HG02763 (cell line): ENCODE measurements at regions not wholly inside any gene's neighbourhood (a gene's known extent, or its start where the extent isn't known, plus 50 kb on each side); places are given as distances from the start of the nearest gene placed in this dataset.
"Not testable (repeated sequence)": the region's sequence is repeated elsewhere in the genome, so short reads cannot be mapped to it uniquely, and the experiment has no call there.

ENCODE experiments used
- ATAC-seq: cut with Tn5 transposase; IDR thresholded peaks from one replicate; pipeline ENCODE4 v1.9.1; 2021; ENCODE audit warnings: mild to moderate bottlenecking, moderate library complexity; ENCODE audit not compliant: unreplicated experiment

- no peak for ATAC-seq
Observed at GRCh38 chr3:67145738-67146137, 147.6 kb downstream of the KBTBD8 start.

GRCh38 chr3:67154429-67154828 is 156.3 kb downstream of the KBTBD8 start:
- ATAC-seq, result no peak

- no peak for ATAC-seq
Observed at GRCh38 chr3:67167481-67167880, 169.4 kb downstream of the KBTBD8 start.

- ATAC-seq, result no peak
Observed at GRCh38 chr3:67171841-67172240, 173.7 kb downstream of the KBTBD8 start.

- ATAC-seq, result not testable (repeated sequence)
Observed at GRCh38 chr3:67173130-67173529, 175.0 kb downstream of the KBTBD8 start.

GRCh38 chr3:67176396-67176795 is 178.3 kb downstream of the KBTBD8 start:
- no peak for ATAC-seq

GRCh38 chr3:67192466-67192865 is 194.4 kb downstream of the KBTBD8 start:
- ATAC-seq, result no peak

- ATAC-seq, result no peak
Observed at GRCh38 chr3:67196677-67197076, 198.6 kb downstream of the KBTBD8 start.

- ATAC-seq, result no peak
Observed at GRCh38 chr3:67198374-67198773, 200.3 kb downstream of the KBTBD8 start.

GRCh38 chr3:67200618-67201017 is 202.5 kb downstream of the KBTBD8 start:
- no peak for ATAC-seq

- no peak for ATAC-seq
Observed at GRCh38 chr3:67201026-67201425, 202.9 kb downstream of the KBTBD8 start.

GRCh38 chr3:67202053-67202452 is 203.9 kb downstream of the KBTBD8 start:
- no peak for ATAC-seq

GRCh38 chr3:67204951-67205350 is 206.8 kb downstream of the KBTBD8 start:
- no peak for ATAC-seq

GRCh38 chr3:67215690-67216089 is 217.6 kb downstream of the KBTBD8 start:
- no peak for ATAC-seq

GRCh38 chr3:67227030-67227429 is 228.9 kb downstream of the KBTBD8 start:
- no peak for ATAC-seq

GRCh38 chr3:67228136-67228535 is 230.0 kb downstream of the KBTBD8 start:
- no peak for ATAC-seq

GRCh38 chr3:67232642-67233041 is 234.5 kb downstream of the KBTBD8 start:
- ATAC-seq, result no peak

GRCh38 chr3:67239353-67239752 is 241.2 kb downstream of the KBTBD8 start:
- ATAC-seq, result no peak

- no peak for ATAC-seq
Observed at GRCh38 chr3:67241084-67241483, 243.0 kb downstream of the KBTBD8 start.

- ATAC-seq, result no peak
Observed at GRCh38 chr3:67244130-67244529, 246.0 kb downstream of the KBTBD8 start.

- no peak for ATAC-seq
Observed at GRCh38 chr3:67245545-67245944, 247.4 kb downstream of the KBTBD8 start.

GRCh38 chr3:67248726-67249125 is 250.6 kb downstream of the KBTBD8 start:
- no peak for ATAC-seq

- not testable (repeated sequence) for ATAC-seq
Observed at GRCh38 chr3:67252906-67253305, 254.8 kb downstream of the KBTBD8 start.
